ENCODE measurements at regions not wholly inside any gene's neighbourhood (a gene's known extent, or its start where the extent isn't known, plus 50 kb on each side); places are given as distances from the start of the nearest gene placed in this dataset.

DNA sequence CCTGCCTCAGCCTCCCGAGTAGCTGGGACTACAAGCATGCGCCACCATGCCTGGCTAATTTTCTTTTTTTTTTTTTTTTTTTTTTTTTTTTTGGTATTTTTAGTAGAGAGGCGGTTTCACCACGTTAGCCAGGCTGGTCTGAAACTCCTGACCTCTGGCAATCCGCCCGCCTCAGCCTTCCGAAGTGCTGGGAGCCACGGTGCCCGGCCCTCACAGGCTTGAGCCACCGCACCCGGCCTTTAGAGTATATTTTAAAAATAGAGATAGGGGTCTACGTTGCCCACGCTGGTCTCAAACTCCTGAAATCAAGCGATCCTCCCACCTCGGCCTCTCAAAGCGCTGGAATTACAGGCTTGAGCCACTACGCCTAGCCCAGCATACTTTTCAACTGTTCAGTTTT is 93.4 kb upstream of the CHD2 start:
- Histone ChIP-seq H3K4me1 (ENCODE audit: control insufficient read depth, insufficient read depth, low read length) (peaks cover 56% of the 10 kb centered on the region), H3K9ac (ENCODE audit: low read depth, low read length) (no peak overlapping the region), H3K27me3 (ENCODE audit: control insufficient read depth, insufficient read depth, low read length) (no peaks in the 10 kb centered on the region), H3K36me3 (ENCODE audit: insufficient read depth, low read length) (no peaks in the 10 kb centered on the region), H3K4me2 (ENCODE audit: low read length) (no peak overlapping the region), H3K9me3 (replicated peaks; ENCODE audit: low read length) (no peaks in the 10 kb centered on the region), H3K4me3 (ENCODE audit: low read length) (no peak overlapping the region)

DNA sequence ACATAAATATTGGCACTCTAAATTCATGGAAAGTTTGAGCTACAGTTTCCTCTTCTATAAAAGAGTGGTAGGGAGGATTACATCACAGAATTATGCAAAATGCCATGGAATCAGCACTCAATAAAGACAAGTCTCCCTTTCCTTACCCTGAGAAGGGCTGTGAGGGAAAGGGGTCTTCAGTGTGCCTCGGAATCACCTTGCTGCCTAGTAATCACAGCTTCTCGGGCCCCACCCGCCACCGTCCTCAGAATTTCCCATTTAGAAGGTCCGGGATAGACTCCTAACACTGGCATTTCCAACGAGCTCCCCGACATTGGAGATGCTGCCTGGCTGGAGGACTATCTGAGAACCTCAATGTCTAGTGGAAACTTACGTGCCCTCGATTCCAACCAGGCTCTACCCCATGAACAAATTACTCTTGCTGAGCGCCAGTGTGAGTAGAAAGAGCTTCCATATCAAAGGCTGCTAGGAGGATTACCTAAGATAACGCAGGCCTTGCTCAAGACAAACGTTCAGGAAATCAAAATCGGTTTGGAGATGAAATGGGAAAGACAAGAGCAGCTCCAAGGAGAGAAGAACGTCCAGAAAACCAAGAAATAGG is 92.1 kb upstream of the CHD2 start:
- H3K9me3 ChIP-seq (replicated peaks; ENCODE audit: low read length), result no peaks in the 10 kb centered on the region
- peaks cover 48% of the 10 kb centered on the region for H3K4me1 ChIP-seq (ENCODE audit: control insufficient read depth, insufficient read depth, low read length)
- H3K36me3 ChIP-seq (ENCODE audit: insufficient read depth, low read length), result no peaks in the 10 kb centered on the region
- no peaks in the 10 kb centered on the region for H3K27me3 ChIP-seq (ENCODE audit: control insufficient read depth, insufficient read depth, low read length)
- peak overlapping the region; percentile 73 for H3K4me2 ChIP-seq (ENCODE audit: low read length)
- peak overlapping the region; percentile 55 for H3K4me3 ChIP-seq (ENCODE audit: low read length)
- H3K9ac ChIP-seq (ENCODE audit: low read depth, low read length), result peak overlapping the region; percentile 77

DNA sequence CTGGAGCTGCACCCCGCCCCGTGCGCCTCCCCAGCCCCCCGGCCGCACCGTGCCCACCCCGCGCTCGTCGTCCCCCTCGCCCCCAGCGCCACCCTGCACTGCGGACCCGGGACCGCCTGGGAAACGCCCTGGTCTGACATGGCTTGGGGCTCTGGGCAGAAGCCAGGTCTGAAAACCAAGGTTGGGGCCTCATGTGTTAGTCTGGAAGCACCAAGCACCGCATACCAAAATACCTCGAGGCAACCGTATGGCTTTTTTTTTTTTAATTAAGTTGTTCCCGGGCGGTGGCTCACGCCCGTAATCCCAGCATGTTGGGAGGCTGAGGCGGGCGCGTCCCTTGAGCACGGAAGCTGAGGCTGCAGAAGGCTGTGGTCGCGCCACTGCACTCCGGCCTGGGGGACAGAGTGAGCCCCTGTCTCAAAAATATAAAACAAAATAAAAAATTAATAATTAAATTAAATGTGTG is 91.5 kb upstream of the CHD2 start:
- Histone ChIP-seq H3K4me3 (ENCODE audit: low read length) (peak overlapping the region; percentile 55), H3K9me3 (replicated peaks; ENCODE audit: low read length) (no peaks in the 10 kb centered on the region), H3K4me1 (ENCODE audit: control insufficient read depth, insufficient read depth, low read length) (peaks cover 44% of the 10 kb centered on the region), H3K27me3 (ENCODE audit: control insufficient read depth, insufficient read depth, low read length) (no peaks in the 10 kb centered on the region), H3K4me2 (ENCODE audit: low read length) (peak overlapping the region; percentile 73), H3K9ac (ENCODE audit: low read depth, low read length) (peak overlapping the region; percentile 77), H3K36me3 (ENCODE audit: insufficient read depth, low read length) (no peaks in the 10 kb centered on the region)

DNA sequence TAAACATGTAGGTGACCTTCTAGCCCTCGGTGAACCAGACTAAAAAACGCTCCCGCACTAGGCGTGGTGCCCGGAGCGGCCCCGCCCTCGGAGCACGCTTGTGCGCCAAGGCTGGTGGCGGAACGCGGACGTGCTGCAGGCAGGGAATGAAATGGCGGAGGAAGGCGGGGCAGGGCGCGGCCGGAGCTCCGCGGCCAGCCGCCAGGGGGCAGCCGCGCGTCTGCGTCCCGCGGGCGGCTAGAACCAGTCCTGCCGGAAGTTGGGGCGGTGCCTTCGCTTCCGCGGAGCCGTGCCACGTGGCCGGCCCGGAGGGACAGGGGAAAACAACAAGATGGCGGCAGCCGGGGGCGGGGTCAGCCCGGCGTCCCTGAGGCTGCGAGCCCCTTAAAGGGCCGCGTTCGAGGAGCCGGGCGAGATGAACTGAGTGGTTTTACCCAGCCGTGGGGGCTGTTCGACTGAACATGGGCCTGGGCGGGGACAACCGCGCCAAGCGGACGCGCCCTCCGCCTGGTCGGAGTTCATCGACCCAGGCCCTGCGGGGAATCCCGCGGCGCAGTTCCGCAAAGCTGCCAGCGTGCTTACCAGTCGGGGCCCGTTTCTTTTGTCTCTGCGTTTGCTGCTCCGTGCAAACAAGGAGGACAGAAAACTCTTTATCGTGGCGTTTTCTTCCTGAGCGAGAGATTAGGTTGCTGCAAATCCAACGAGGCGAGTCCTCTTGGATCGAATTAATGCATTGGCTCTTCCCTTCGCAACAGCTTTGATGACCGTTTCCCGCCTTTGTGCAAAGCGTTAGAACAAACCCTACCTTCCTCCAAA is 90.9 kb upstream of the CHD2 start:
- peak overlapping the region; percentile 95 for H3K9ac ChIP-seq (ENCODE audit: low read depth, low read length)
- no peaks in the 10 kb centered on the region for H3K27me3 ChIP-seq (ENCODE audit: control insufficient read depth, insufficient read depth, low read length)
- no peaks in the 10 kb centered on the region for H3K9me3 ChIP-seq (replicated peaks; ENCODE audit: low read length)
- peaks cover 41% of the 10 kb centered on the region for H3K4me1 ChIP-seq (ENCODE audit: control insufficient read depth, insufficient read depth, low read length)
- H3K4me2 ChIP-seq (ENCODE audit: low read length), result peak overlapping the region; percentile 97
- H3K36me3 ChIP-seq (ENCODE audit: insufficient read depth, low read length), result no peaks in the 10 kb centered on the region
- H3K4me3 ChIP-seq (ENCODE audit: low read length), result peak overlapping the region; percentile 76

DNA sequence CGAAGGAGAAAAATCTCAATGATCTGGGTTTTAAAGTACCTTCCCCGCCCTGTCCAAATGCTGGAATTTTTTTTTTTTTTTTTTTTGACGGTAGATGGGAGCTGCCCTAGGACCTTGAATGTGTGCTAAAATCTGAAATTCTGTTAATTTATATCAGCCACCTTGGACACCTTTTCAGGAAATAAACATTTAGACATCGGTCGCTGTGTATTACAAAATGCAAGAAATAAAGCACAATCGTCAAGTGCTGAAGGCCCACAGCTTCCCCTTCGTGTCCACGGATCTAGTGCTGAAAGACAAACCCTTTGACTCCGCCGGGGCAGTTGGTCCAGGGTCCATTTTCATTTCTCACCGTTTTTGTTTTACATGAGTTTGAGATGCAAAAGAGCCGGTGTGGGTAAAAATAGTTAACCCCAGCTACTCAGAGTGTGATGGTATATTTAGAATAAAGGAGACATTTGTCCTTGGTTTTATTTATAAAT is 90.2 kb upstream of the CHD2 start:
- Histone ChIP-seq H3K4me2 (ENCODE audit: low read length) (peak overlapping the region; percentile 97), H3K9ac (ENCODE audit: low read depth, low read length) (peak overlapping the region; percentile 95), H3K9me3 (replicated peaks; ENCODE audit: low read length) (no peaks in the 10 kb centered on the region), H3K27me3 (ENCODE audit: control insufficient read depth, insufficient read depth, low read length) (no peaks in the 10 kb centered on the region), H3K36me3 (ENCODE audit: insufficient read depth, low read length) (no peaks in the 10 kb centered on the region), H3K4me3 (ENCODE audit: low read length) (peak overlapping the region; percentile 76), H3K4me1 (ENCODE audit: control insufficient read depth, insufficient read depth, low read length) (peaks cover 35% of the 10 kb centered on the region)

DNA sequence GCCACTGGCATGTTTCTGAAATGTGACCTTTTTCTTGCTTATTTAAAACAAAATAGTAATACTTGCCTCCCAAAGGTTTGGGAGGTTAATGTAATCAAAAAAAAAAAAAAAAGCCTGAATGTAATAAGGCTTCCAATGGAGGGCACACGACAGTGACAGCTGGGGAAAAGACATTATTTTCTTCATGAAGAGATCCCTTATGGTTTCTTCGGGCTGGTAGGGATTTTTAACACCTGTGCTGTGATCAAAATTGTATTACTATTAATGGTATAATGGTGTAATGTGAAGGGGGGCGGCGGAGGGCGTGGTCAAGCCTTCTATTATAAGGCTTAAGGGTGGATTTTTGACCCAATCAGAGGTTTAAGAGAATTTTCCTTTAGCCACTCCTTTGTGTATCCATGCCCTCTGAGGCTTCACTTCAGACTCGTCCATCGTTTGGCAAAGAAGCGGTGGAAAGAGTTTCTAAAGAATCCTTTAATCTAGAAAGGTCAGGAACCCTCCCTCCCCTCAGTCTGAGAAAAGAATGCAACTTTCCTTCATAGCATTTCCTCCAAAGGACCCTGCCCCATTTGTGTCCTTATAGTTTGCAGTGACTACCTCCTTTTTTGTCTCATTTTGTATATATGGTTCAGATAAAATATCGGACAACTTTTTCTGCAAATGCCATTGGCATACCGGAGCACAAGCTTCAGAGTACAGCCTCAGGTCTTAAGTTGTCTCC is 89.5 kb upstream of the CHD2 start:
- Histone ChIP-seq H3K27me3 (ENCODE audit: control insufficient read depth, insufficient read depth, low read length) (no peaks in the 10 kb centered on the region), H3K9ac (ENCODE audit: low read depth, low read length) (peak overlapping the region; percentile 95), H3K4me1 (ENCODE audit: control insufficient read depth, insufficient read depth, low read length) (peaks cover 30% of the 10 kb centered on the region)

DNA sequence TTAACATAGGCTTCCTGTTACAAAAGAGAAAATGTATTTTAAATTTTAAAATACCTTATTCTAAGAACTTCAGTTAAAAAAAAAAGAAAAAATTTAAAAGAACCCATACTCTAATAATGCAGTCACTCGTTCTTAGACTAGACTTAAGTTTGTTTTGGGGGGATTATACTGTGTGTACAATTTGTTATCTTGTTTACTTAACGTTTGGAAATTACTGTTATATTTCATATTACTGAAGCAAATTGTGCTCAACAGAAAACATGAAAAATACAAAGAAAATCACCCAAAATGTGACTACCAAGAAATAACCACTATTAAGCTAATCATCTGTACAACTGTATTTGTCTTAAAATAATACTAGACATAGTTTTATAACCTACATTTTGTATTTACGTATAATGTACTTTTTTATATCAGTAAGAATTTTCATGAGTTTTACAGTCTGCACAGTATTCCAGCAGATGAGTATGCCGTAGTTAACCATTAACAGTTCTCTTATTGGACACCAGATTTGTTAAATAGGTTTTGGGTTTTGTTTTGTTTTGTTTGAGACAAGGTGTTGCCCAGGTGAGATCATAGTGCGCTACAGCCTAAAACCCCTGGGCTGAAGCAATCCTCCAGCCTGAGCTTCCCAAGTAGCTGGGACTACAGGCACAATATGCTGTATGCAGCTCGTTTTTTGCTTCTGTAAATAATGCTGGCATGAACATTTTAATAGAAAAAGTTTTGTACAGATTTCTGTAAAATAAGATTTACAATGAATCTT is 88.8 kb upstream of the CHD2 start:
- peak overlapping the region; percentile 76 for H3K4me3 ChIP-seq (ENCODE audit: low read length)
- no peaks in the 10 kb centered on the region for H3K36me3 ChIP-seq (ENCODE audit: insufficient read depth, low read length)

More for the DNA sequence above, 89.5 kb upstream of the CHD2 start:
- no peaks in the 10 kb centered on the region for H3K9me3 ChIP-seq (replicated peaks; ENCODE audit: low read length)
- peak overlapping the region; percentile 97 for H3K4me2 ChIP-seq (ENCODE audit: low read length)
- peak overlapping the region; percentile 76 for H3K4me3 ChIP-seq (ENCODE audit: low read length)
- no peaks in the 10 kb centered on the region for H3K36me3 ChIP-seq (ENCODE audit: insufficient read depth, low read length)

DNA sequence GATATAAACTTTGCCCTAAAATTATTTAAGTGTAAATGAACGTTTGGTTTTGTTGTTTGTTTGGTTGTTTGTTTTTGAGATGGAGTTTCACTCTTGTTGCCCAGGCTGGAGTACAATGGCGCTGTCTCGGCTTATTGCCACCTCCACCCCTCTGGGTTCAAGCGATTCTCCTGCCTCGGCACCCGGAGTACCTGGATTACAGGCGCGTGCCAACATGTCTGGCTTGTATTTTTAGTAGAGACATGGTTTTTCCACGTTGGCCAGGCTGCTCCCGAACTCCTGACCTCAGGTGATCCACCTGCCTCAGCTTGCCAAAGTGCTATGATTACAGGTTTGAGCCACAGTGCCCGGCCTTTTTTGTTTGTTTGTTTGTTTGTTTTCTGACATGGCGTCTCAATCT is 87.9 kb upstream of the CHD2 start:
- H3K4me3 ChIP-seq (ENCODE audit: low read length), result no peak overlapping the region
- peaks cover 30% of the 10 kb centered on the region for H3K4me1 ChIP-seq (ENCODE audit: control insufficient read depth, insufficient read depth, low read length)
- no peaks in the 10 kb centered on the region for H3K36me3 ChIP-seq (ENCODE audit: insufficient read depth, low read length)
- no peaks in the 10 kb centered on the region for H3K27me3 ChIP-seq (ENCODE audit: control insufficient read depth, insufficient read depth, low read length)
- no peak overlapping the region for H3K9ac ChIP-seq (ENCODE audit: low read depth, low read length)
- no peak overlapping the region for H3K4me2 ChIP-seq (ENCODE audit: low read length)
- H3K9me3 ChIP-seq (replicated peaks; ENCODE audit: low read length), result no peaks in the 10 kb centered on the region

More for the DNA sequence above, 88.8 kb upstream of the CHD2 start:
- Histone ChIP-seq H3K9ac (ENCODE audit: low read depth, low read length) (peak overlapping the region; percentile 95), H3K27me3 (ENCODE audit: control insufficient read depth, insufficient read depth, low read length) (no peaks in the 10 kb centered on the region), H3K9me3 (replicated peaks; ENCODE audit: low read length) (no peaks in the 10 kb centered on the region), H3K4me2 (ENCODE audit: low read length) (peak overlapping the region; percentile 97), H3K4me1 (ENCODE audit: control insufficient read depth, insufficient read depth, low read length) (peaks cover 30% of the 10 kb centered on the region)

DNA sequence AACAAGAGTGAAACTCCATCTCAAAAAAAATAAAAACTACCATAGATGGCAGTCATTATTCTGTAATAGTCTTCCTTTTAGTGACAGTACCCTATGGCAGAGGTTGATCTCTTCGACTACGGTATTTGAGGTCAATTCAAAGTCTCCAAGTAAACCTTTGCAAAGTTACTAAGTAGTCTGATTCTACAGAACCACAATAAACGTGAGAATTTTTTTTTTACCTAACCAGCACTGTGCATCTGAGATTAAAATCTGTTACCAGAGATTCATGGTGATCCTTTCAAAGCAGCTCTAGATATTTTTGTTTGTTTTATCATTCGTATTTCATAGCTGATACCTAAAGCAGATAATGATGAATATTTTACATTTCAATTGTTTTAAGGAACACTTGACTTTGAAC is 86.6 kb upstream of the CHD2 start:
- Histone ChIP-seq H3K9me3 (replicated peaks; ENCODE audit: low read length) (no peaks in the 10 kb centered on the region), H3K4me1 (ENCODE audit: control insufficient read depth, insufficient read depth, low read length) (peaks cover 27% of the 10 kb centered on the region), H3K36me3 (ENCODE audit: insufficient read depth, low read length) (no peaks in the 10 kb centered on the region), H3K9ac (ENCODE audit: low read depth, low read length) (no peak overlapping the region), H3K4me2 (ENCODE audit: low read length) (no peak overlapping the region), H3K4me3 (ENCODE audit: low read length) (no peak overlapping the region), H3K27me3 (ENCODE audit: control insufficient read depth, insufficient read depth, low read length) (no peaks in the 10 kb centered on the region)

DNA sequence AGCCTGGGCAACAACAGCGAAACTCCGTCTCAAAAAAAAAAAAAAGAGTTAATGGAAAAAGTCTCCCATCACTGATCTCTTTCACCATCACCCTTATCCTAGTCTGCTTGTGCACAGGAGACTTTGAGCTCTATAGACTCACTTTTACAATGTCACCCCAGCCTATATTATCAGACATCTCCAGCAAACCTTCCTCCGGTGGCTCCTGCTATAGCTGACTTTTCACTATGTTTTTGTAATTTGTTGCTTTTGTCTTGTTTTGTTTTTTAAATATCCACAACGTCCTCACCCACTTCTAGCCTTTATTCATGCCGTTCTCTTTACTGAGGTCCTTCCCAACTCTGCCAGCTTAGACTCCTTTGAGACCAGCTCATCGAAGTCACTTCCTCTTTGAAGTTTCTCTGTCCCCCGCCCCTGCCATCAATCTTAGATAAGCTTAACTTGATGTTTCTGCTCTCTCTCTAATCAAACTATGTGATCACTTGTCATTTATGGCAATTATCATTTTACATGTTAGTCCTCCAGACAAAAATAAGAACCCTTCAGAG is 82.7 kb upstream of the CHD2 start:
- Histone ChIP-seq H3K4me3 (ENCODE audit: low read length) (no peak overlapping the region), H3K9me3 (replicated peaks; ENCODE audit: low read length) (no peaks in the 10 kb centered on the region), H3K4me2 (ENCODE audit: low read length) (no peak overlapping the region), H3K36me3 (ENCODE audit: insufficient read depth, low read length) (no peaks in the 10 kb centered on the region), H3K9ac (ENCODE audit: low read depth, low read length) (no peak overlapping the region), H3K27me3 (ENCODE audit: control insufficient read depth, insufficient read depth, low read length) (no peaks in the 10 kb centered on the region), H3K4me1 (ENCODE audit: control insufficient read depth, insufficient read depth, low read length) (peaks cover 31% of the 10 kb centered on the region)

Data from skeletal muscle satellite cell (primary cell).